Stimulated activated naive CD8-positive, alpha-beta T cell treated with anti-CD3 and anti-CD28 coated beads, Interleukin-15, amount 100 ng/mL, for 72 hours (primary cell): ENCODE measurements at regions not wholly inside any gene's neighbourhood (a gene's known extent, or its start where the extent isn't known, plus 50 kb on each side); places are given as distances from the start of the nearest gene placed in this dataset.

Source experiments
- ATAC-seq: fragments of 150-1000 bp; cut with Tn5 transposase; 2 replicates; pipeline ENCODE4 v1.10.0; 2021; ENCODE audit warnings: mild to moderate bottlenecking, moderate library complexity
- DNase-seq, 2 donors: peaks; one replicate each; pipeline ENCODE4 v3.0.0; 2021 to 2022
- H3K27ac Mint-ChIP-seq, 2 donors: one replicate each; pipeline ENCODE4 v1.8.0; 2022; ENCODE audit warnings: mild to moderate bottlenecking in 2 of 2, mixed read lengths in 2 of 2, moderate library complexity in 2 of 2
- H3K27me3 Mint-ChIP-seq: one replicate; pipeline ENCODE4 v1.8.0; 2022; ENCODE audit warnings: mixed read lengths
- H3K4me1 Mint-ChIP-seq: one replicate; pipeline ENCODE4 v1.8.0; 2022; ENCODE audit warnings: mild to moderate bottlenecking, mixed read lengths
- H3K4me3 Mint-ChIP-seq, 2 donors: one replicate each; pipeline ENCODE4 v1.8.0; 2022; ENCODE audit warnings: mild to moderate bottlenecking in 2 of 2, mixed read lengths in 2 of 2, moderate library complexity in 1 of 2
- H3K9me3 Mint-ChIP-seq, 2 donors: one replicate each; pipeline ENCODE4 v1.8.0; 2022; ENCODE audit warnings: mixed read lengths in 2 of 2

- ATAC-seq = no peak
- Mint-ChIP-seq H3K4me1 (no peaks in the 10 kb centered on the region), H3K27me3 (peaks cover 14% of the 10 kb centered on the region), H3K4me3 (no peak overlapping the region), H3K9me3 (no peaks in the 10 kb centered on the region), H3K27ac (no peak overlapping the region)
- no peak for DNase-seq
Observed at GRCh38 chr5:74056107-74056788, 430.3 kb downstream of the ARHGEF28 start.

GRCh38 chr5:74055486-74056106, 429.6 kb downstream of the ARHGEF28 start:
- Mint-ChIP-seq H3K9me3 (no peaks in the 10 kb centered on the region), H3K27me3 (peaks cover 14% of the 10 kb centered on the region), H3K4me1 (no peaks in the 10 kb centered on the region), H3K4me3 (no peak overlapping the region), H3K27ac (no peak overlapping the region)
- DNase-seq = no peak
- no peak for ATAC-seq

- Mint-ChIP-seq H3K27ac (no peak overlapping the region), H3K27me3 (peaks cover 18% of the 10 kb centered on the region)
Observed at GRCh38 chr5:74054641-74055421, 428.8 kb downstream of the ARHGEF28 start.

GRCh38 chr5:74054139-74054538, 428.1 kb downstream of the ARHGEF28 start:
- ATAC-seq = no peak
- DNase-seq = no peak
- Mint-ChIP-seq H3K27me3 (peaks cover 25% of the 10 kb centered on the region), H3K4me3 (no peak overlapping the region), H3K27ac (no peak overlapping the region), H3K4me1 (no peaks in the 10 kb centered on the region), H3K9me3 (no peaks in the 10 kb centered on the region)

More at GRCh38 chr5:74054641-74055421, 428.8 kb downstream of the ARHGEF28 start:
- Mint-ChIP-seq H3K4me1 (no peaks in the 10 kb centered on the region), H3K9me3 (no peaks in the 10 kb centered on the region), H3K4me3 (no peak overlapping the region)
- ATAC-seq = no peak
- no peak for DNase-seq

- ATAC-seq = no peak
- no peaks in the 10 kb centered on the region for H3K9me3 Mint-ChIP-seq
- DNase-seq = no peak
- peaks cover 25% of the 10 kb centered on the region for H3K27me3 Mint-ChIP-seq
- no peak overlapping the region for H3K4me3 Mint-ChIP-seq
- H3K4me1 Mint-ChIP-seq = no peaks in the 10 kb centered on the region
- no peak overlapping the region for H3K27ac Mint-ChIP-seq
Observed at GRCh38 chr5:74052441-74053221, 426.6 kb downstream of the ARHGEF28 start.

GRCh38 chr5:74051076-74051475, 425.1 kb downstream of the ARHGEF28 start:
- no peak overlapping the region for H3K4me3 Mint-ChIP-seq
- DNase-seq = no peak
- no peaks in the 10 kb centered on the region for H3K9me3 Mint-ChIP-seq
- no peak for ATAC-seq
- H3K27me3 Mint-ChIP-seq = peaks cover 16% of the 10 kb centered on the region
- H3K27ac Mint-ChIP-seq = no peak overlapping the region
- H3K4me1 Mint-ChIP-seq = no peaks in the 10 kb centered on the region

GRCh38 chr5:74044936-74045335, 418.9 kb downstream of the ARHGEF28 start:
- Mint-ChIP-seq H3K4me1 (no peaks in the 10 kb centered on the region), H3K9me3 (no peaks in the 10 kb centered on the region), H3K4me3 (no peak overlapping the region), H3K27ac (no peak overlapping the region), H3K27me3 (peaks cover 8% of the 10 kb centered on the region)
- DNase-seq (no peak), ATAC-seq (no peak)

- H3K4me1 Mint-ChIP-seq = no peaks in the 10 kb centered on the region
- DNase-seq (no peak), ATAC-seq (no peak)
- no peaks in the 10 kb centered on the region for H3K9me3 Mint-ChIP-seq
- no peak overlapping the region for H3K27ac Mint-ChIP-seq
- H3K4me3 Mint-ChIP-seq = no peak overlapping the region
- no peaks in the 10 kb centered on the region for H3K27me3 Mint-ChIP-seq
Observed at GRCh38 chr5:74042959-74043358, 417.0 kb downstream of the ARHGEF28 start.

- no peak for DNase-seq
- no peak overlapping the region for H3K27ac Mint-ChIP-seq
- H3K4me1 Mint-ChIP-seq = no peaks in the 10 kb centered on the region
- no peak for ATAC-seq
- no peak overlapping the region for H3K4me3 Mint-ChIP-seq
- H3K9me3 Mint-ChIP-seq = no peaks in the 10 kb centered on the region
- H3K27me3 Mint-ChIP-seq = no peaks in the 10 kb centered on the region
Observed at GRCh38 chr5:74042559-74042958, 416.6 kb downstream of the ARHGEF28 start.

GRCh38 chr5:74041913-74042312, 415.9 kb downstream of the ARHGEF28 start:
- H3K4me1 Mint-ChIP-seq = no peaks in the 10 kb centered on the region
- H3K4me3 Mint-ChIP-seq = no peak overlapping the region
- no peak for ATAC-seq
- no peak for DNase-seq
- H3K9me3 Mint-ChIP-seq = no peaks in the 10 kb centered on the region
- no peaks in the 10 kb centered on the region for H3K27me3 Mint-ChIP-seq
- no peak overlapping the region for H3K27ac Mint-ChIP-seq

- Mint-ChIP-seq H3K4me1 (peaks cover 3% of the 10 kb centered on the region), H3K4me3 (no peak overlapping the region), H3K27me3 (no peaks in the 10 kb centered on the region), H3K9me3 (no peaks in the 10 kb centered on the region), H3K27ac (no peak overlapping the region)
- DNase-seq = no peak
- no peak for ATAC-seq
Observed at GRCh38 chr5:74040811-74041491, 415.0 kb downstream of the ARHGEF28 start.

GRCh38 chr5:74040065-74040551, 414.1 kb downstream of the ARHGEF28 start:
- ATAC-seq = no peak
- H3K4me3 Mint-ChIP-seq = no peak overlapping the region
- H3K4me1 Mint-ChIP-seq = peaks cover 9% of the 10 kb centered on the region
- H3K9me3 Mint-ChIP-seq = no peaks in the 10 kb centered on the region
- no peak overlapping the region for H3K27ac Mint-ChIP-seq
- DNase-seq = no peak
- no peaks in the 10 kb centered on the region for H3K27me3 Mint-ChIP-seq

- no peak overlapping the region for H3K27ac Mint-ChIP-seq
- peaks cover 9% of the 10 kb centered on the region for H3K4me1 Mint-ChIP-seq
- H3K4me3 Mint-ChIP-seq = no peak overlapping the region
- no peaks in the 10 kb centered on the region for H3K9me3 Mint-ChIP-seq
- DNase-seq (no peak), ATAC-seq (no peak)
- H3K27me3 Mint-ChIP-seq = no peaks in the 10 kb centered on the region
Observed at GRCh38 chr5:74037321-74037720, 411.3 kb downstream of the ARHGEF28 start.

- Mint-ChIP-seq H3K27me3 (peaks cover 2% of the 10 kb centered on the region), H3K27ac (no peak overlapping the region), H3K4me1 (peaks cover 9% of the 10 kb centered on the region), H3K4me3 (no peak overlapping the region), H3K9me3 (no peaks in the 10 kb centered on the region)
- no peak for DNase-seq
- no peak for ATAC-seq
Observed at GRCh38 chr5:74035521-74035937, 409.5 kb downstream of the ARHGEF28 start.

- Mint-ChIP-seq H3K4me1 (peaks cover 9% of the 10 kb centered on the region), H3K27me3 (peaks cover 10% of the 10 kb centered on the region), H3K27ac (no peak overlapping the region), H3K4me3 (no peak overlapping the region), H3K9me3 (no peaks in the 10 kb centered on the region)
- no peak for DNase-seq
- ATAC-seq = no peak
Observed at GRCh38 chr5:74034733-74035132, 408.7 kb downstream of the ARHGEF28 start.
